MM.1S (cell line): ENCODE measurements at regions not wholly inside any gene's neighbourhood (a gene's known extent, or its start where the extent isn't known, plus 50 kb on each side); places are given as distances from the start of the nearest gene placed in this dataset.

Source experiments
- DNase-seq: peaks from one replicate; pipeline ENCODE4 v3.0.0-alpha.2; 2015
- H2AFZ ChIP-seq: fragments of 300-600 bp; sonication (generic); 2 replicates; pipeline ENCODE4 v1.6.0; 2016; ENCODE audit warnings: antibody characterized with exemption, low read length
- H3F3A ChIP-seq: fragments of 300-600 bp; sonication (generic); 2 replicates; pipeline ENCODE4 v1.6.1; 2016; ENCODE audit warnings: mild to moderate bottlenecking, antibody characterized with exemption, low read length, moderate library complexity, mixed read lengths; ENCODE audit not compliant: insufficient read depth
- H3K27ac ChIP-seq: fragments of 300-600 bp; sonication (generic); 2 replicates; pipeline ENCODE4 v1.5.1; 2016; ENCODE audit warnings: mild to moderate bottlenecking, low read length
- H3K27me3 ChIP-seq: fragments of 300-600 bp; sonication (generic); replicated peaks from 2 replicates; pipeline ENCODE4 v1.6.0; 2016; ENCODE audit warnings: low read length; ENCODE audit not compliant: insufficient read depth
- H3K36me3 ChIP-seq: fragments of 300-600 bp; sonication (generic); replicated peaks from 2 replicates; pipeline ENCODE4 v1.6.1; 2016; ENCODE audit warnings: mild to moderate bottlenecking, low read length, mixed read lengths; ENCODE audit not compliant: insufficient read depth
- H3K4me1 ChIP-seq: fragments of 300-600 bp; sonication (generic); 2 replicates; pipeline ENCODE4 v1.6.1; 2016; ENCODE audit warnings: low read length, mixed read lengths
- H3K4me2 ChIP-seq: fragments of 300-600 bp; sonication (generic); 2 replicates; pipeline ENCODE4 v1.6.0; 2016; ENCODE audit warnings: low read depth, low read length
- H3K4me3 ChIP-seq: fragments of 300-600 bp; sonication (generic); 2 replicates; pipeline ENCODE4 v1.5.1; 2016; ENCODE audit warnings: low read length, mixed read lengths
- H3K79me2 ChIP-seq: fragments of 300-600 bp; sonication (generic); 2 replicates; pipeline ENCODE4 v1.6.1; 2016; ENCODE audit warnings: mixed run types, low read length, mixed read lengths
- H3K9ac ChIP-seq: fragments of 300-600 bp; sonication (generic); 2 replicates; pipeline ENCODE4 v1.6.1; 2016; ENCODE audit warnings: low read length, mixed read lengths
- H3K9me2 ChIP-seq: fragments of 300-600 bp; sonication (generic); replicated peaks from 2 replicates; pipeline ENCODE4 v1.6.1; 2016; ENCODE audit warnings: mild to moderate bottlenecking, low read length, mixed read lengths; ENCODE audit not compliant: insufficient read depth
- H3K9me3 ChIP-seq: fragments of 300-600 bp; sonication (generic); replicated peaks from 2 replicates; pipeline ENCODE4 v1.6.1; 2016; ENCODE audit warnings: mild to moderate bottlenecking, low read length, mixed read lengths; ENCODE audit not compliant: insufficient read depth
- H4K20me1 ChIP-seq: fragments of 300-600 bp; sonication (generic); 2 replicates; pipeline ENCODE4 v1.6.1; 2016; ENCODE audit warnings: mild to moderate bottlenecking, low read length, moderate library complexity, mixed read lengths; ENCODE audit not compliant: insufficient read depth
- EZH2 ChIP-seq: fragments of 300-600 bp; sonication (generic); optimal IDR thresholded peaks from 2 replicates; pipeline ENCODE3; 2017; ENCODE audit warnings: low read depth, mild to moderate bottlenecking, antibody characterized with exemption, low read length, mixed read lengths
- EZH2phosphoT487 ChIP-seq: fragments of 300-600 bp; sonication (generic); IDR thresholded peaks from 2 replicates; pipeline ENCODE4 v1.6.1; 2018; ENCODE audit warnings: antibody characterized with exemption, low read length
- TF ChIP-seq, protein P1 (sequence below): fragments of 300-600 bp; sonication (generic); IDR thresholded peaks from 2 replicates; pipeline ENCODE4 v1.5.1; 2016; ENCODE audit warnings: antibody characterized with exemption, low read length, mixed read lengths

- no peak for DNase-seq
- no peaks in the 10 kb centered on the region for H3F3A ChIP-seq
- no peak overlapping the region for H2AFZ ChIP-seq
- no peak overlapping the region for H3K4me2 ChIP-seq
- H3K36me3 ChIP-seq, result no peaks in the 10 kb centered on the region
- no peak overlapping the region for H3K27ac ChIP-seq
- no peaks in the 10 kb centered on the region for H4K20me1 ChIP-seq
- no peaks in the 10 kb centered on the region for H3K79me2 ChIP-seq
- H3K4me1 ChIP-seq, result no peaks in the 10 kb centered on the region
- no peak overlapping the region for H3K9ac ChIP-seq
- no peaks in the 10 kb centered on the region for H3K9me3 ChIP-seq
- no peak overlapping the region for H3K4me3 ChIP-seq
- no peaks in the 10 kb centered on the region for H3K27me3 ChIP-seq
- no peak for TF ChIP-seq EZH2
- TF ChIP-seq EZH2phosphoT487, result no peak
- TF ChIP-seq, protein P1, sequence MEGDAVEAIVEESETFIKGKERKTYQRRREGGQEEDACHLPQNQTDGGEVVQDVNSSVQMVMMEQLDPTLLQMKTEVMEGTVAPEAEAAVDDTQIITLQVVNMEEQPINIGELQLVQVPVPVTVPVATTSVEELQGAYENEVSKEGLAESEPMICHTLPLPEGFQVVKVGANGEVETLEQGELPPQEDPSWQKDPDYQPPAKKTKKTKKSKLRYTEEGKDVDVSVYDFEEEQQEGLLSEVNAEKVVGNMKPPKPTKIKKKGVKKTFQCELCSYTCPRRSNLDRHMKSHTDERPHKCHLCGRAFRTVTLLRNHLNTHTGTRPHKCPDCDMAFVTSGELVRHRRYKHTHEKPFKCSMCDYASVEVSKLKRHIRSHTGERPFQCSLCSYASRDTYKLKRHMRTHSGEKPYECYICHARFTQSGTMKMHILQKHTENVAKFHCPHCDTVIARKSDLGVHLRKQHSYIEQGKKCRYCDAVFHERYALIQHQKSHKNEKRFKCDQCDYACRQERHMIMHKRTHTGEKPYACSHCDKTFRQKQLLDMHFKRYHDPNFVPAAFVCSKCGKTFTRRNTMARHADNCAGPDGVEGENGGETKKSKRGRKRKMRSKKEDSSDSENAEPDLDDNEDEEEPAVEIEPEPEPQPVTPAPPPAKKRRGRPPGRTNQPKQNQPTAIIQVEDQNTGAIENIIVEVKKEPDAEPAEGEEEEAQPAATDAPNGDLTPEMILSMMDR, result no peak
- no peaks in the 10 kb centered on the region for H3K9me2 ChIP-seq
Measured at GRCh38 chr2:223215254-223215516, 163.2 kb downstream of the KCNE4 start.

DNA sequence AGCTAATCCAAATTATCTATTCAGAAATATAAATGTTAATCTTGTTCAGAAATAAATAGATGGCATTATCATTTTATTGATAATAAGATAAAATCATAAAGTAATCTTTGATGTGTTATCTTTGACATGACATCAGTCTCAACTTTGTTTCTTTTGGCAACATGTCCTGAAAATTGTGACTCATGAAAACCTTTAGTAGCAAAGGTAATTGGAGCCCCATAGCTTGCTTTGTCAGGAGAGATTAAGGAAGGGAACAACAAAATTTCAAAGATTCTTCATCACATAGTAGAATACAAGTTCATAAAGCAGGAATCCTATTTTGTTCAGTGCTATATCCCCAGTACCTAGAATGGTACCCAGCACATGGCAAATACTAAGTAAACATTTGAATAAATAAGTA lies 165.4 kb downstream of the KCNE4 start:
- H3K79me2 ChIP-seq, result no peaks in the 10 kb centered on the region
- TF ChIP-seq EZH2phosphoT487 (no peak), EZH2 (no peak)
- TF ChIP-seq, protein P1, result no peak
- H3K27me3 ChIP-seq, result no peaks in the 10 kb centered on the region
- no peaks in the 10 kb centered on the region for H3K9me3 ChIP-seq
- DNase-seq, result no peak
- no peaks in the 10 kb centered on the region for H3F3A ChIP-seq
- no peak overlapping the region for H2AFZ ChIP-seq
- no peak overlapping the region for H3K4me3 ChIP-seq
- no peak overlapping the region for H3K27ac ChIP-seq
- H4K20me1 ChIP-seq, result no peaks in the 10 kb centered on the region
- no peak overlapping the region for H3K9ac ChIP-seq
- no peaks in the 10 kb centered on the region for H3K4me1 ChIP-seq
- H3K9me2 ChIP-seq, result no peaks in the 10 kb centered on the region
- H3K4me2 ChIP-seq, result no peak overlapping the region
- no peaks in the 10 kb centered on the region for H3K36me3 ChIP-seq

GRCh38 chr2:223218587-223219178 lies 166.7 kb downstream of the KCNE4 start:
- no peaks in the 10 kb centered on the region for H3K9me3 ChIP-seq
- no peak overlapping the region for H3K27ac ChIP-seq
- H3K27me3 ChIP-seq, result no peaks in the 10 kb centered on the region
- no peak overlapping the region for H3K4me3 ChIP-seq
- H2AFZ ChIP-seq, result no peak overlapping the region
- H3K9ac ChIP-seq, result no peak overlapping the region
- no peaks in the 10 kb centered on the region for H3K79me2 ChIP-seq
- no peaks in the 10 kb centered on the region for H3K9me2 ChIP-seq
- H3K4me1 ChIP-seq, result no peaks in the 10 kb centered on the region
- no peak for TF ChIP-seq EZH2
- TF ChIP-seq, protein P1, result no peak
- TF ChIP-seq EZH2phosphoT487, result no peak
- no peaks in the 10 kb centered on the region for H3K36me3 ChIP-seq
- no peak for DNase-seq
- no peaks in the 10 kb centered on the region for H4K20me1 ChIP-seq
- H3F3A ChIP-seq, result no peaks in the 10 kb centered on the region
- H3K4me2 ChIP-seq, result no peak overlapping the region
